Type B pancreatic cell (in vitro differentiated cells): ENCODE measurements at regions not wholly inside any gene's neighbourhood (a gene's known extent, or its start where the extent isn't known, plus 50 kb on each side); places are given as distances from the start of the nearest gene placed in this dataset.

Experiments
- DNase-seq: peaks from one replicate; pipeline ENCODE4 v3.0.0; 2021; ENCODE audit warnings: mixed read lengths; ENCODE audit not compliant: unreplicated experiment; ENCODE audit errors: extremely low spot score
- H3K27ac Mint-ChIP-seq: 2 replicates; pipeline ENCODE4 v1.8.0; 2021; ENCODE audit warnings: mild to moderate bottlenecking, mixed read lengths
- H3K27me3 Mint-ChIP-seq: 2 replicates; pipeline ENCODE4 v1.8.0; 2021; ENCODE audit warnings: mixed read lengths
- H3K36me3 Mint-ChIP-seq: 2 replicates; pipeline ENCODE4 v1.8.0; 2021; ENCODE audit warnings: mixed read lengths
- H3K4me1 Mint-ChIP-seq: one replicate; pipeline ENCODE4 v1.8.0; 2021; ENCODE audit warnings: mixed read lengths; ENCODE audit not compliant: unreplicated experiment
- H3K4me3 Mint-ChIP-seq: 2 replicates; pipeline ENCODE4 v1.8.0; 2021; ENCODE audit warnings: mild to moderate bottlenecking, mixed read lengths
- H3K9me3 Mint-ChIP-seq: 2 replicates; pipeline ENCODE4 v1.8.0; 2021; ENCODE audit warnings: mixed read lengths
- TF ChIP-seq, protein P1 (sequence below): fragments of 200-600 bp; sonication (generic); conservative IDR thresholded peaks from 2 replicates; pipeline ENCODE4 v1.5.0; 2021; ENCODE audit warnings: antibody characterized with exemption, mild to moderate bottlenecking

DNA sequence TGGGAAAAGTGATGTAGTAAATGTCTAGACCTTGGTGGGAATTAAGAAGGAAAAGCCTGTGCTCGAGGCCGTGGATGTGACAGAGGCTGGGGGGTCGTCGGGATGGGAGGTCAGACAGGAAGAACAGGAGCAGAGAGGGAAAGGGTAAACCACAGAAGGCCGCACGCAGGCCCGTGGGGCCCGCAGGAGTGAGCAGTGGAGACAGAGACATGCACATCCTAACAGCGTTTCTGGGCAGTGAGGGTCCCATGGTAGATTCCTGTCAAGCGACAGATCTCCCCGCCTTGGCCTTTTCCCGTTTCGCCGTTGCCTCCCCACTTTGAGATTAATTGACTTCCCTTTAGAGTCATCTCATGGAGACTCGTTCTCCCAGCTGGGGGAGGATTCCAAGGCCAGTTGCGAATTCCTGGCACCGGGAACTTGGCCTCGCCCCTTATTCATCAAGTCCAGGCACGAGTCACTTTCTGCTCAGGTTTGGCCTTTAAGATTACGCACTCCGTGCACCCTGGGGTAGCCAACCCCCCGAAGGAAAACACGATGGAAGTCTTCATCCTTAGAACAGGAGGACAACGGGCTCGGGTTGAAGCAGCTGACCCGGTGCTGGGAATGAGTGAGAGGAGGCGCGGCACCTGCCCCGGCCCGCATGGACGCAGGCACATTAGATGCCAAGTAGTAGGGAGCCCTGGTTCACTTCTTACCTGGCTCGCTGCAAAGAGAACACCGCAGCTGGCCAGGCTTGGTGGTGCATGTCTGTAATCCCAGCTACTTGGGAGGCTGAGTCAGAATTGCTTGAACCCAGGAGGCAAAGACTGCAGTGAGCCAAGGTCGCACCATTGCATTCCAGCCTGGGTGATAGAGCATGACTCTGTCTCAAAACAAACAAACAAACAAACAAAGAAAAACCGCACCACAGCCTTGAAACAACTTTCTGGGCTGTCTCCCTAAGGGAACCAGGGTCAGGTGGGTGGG lies 315.2 kb upstream of the SHH start:
- H3K27ac Mint-ChIP-seq = no peak overlapping the region
- H3K4me3 Mint-ChIP-seq = no peak overlapping the region
- peaks cover 4% of the 10 kb centered on the region for H3K9me3 Mint-ChIP-seq
- TF ChIP-seq, protein P1, sequence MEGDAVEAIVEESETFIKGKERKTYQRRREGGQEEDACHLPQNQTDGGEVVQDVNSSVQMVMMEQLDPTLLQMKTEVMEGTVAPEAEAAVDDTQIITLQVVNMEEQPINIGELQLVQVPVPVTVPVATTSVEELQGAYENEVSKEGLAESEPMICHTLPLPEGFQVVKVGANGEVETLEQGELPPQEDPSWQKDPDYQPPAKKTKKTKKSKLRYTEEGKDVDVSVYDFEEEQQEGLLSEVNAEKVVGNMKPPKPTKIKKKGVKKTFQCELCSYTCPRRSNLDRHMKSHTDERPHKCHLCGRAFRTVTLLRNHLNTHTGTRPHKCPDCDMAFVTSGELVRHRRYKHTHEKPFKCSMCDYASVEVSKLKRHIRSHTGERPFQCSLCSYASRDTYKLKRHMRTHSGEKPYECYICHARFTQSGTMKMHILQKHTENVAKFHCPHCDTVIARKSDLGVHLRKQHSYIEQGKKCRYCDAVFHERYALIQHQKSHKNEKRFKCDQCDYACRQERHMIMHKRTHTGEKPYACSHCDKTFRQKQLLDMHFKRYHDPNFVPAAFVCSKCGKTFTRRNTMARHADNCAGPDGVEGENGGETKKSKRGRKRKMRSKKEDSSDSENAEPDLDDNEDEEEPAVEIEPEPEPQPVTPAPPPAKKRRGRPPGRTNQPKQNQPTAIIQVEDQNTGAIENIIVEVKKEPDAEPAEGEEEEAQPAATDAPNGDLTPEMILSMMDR = no peak
- no peaks in the 10 kb centered on the region for H3K27me3 Mint-ChIP-seq
- H3K36me3 Mint-ChIP-seq = no peaks in the 10 kb centered on the region
- DNase-seq = no peak
- no peaks in the 10 kb centered on the region for H3K4me1 Mint-ChIP-seq

DNA sequence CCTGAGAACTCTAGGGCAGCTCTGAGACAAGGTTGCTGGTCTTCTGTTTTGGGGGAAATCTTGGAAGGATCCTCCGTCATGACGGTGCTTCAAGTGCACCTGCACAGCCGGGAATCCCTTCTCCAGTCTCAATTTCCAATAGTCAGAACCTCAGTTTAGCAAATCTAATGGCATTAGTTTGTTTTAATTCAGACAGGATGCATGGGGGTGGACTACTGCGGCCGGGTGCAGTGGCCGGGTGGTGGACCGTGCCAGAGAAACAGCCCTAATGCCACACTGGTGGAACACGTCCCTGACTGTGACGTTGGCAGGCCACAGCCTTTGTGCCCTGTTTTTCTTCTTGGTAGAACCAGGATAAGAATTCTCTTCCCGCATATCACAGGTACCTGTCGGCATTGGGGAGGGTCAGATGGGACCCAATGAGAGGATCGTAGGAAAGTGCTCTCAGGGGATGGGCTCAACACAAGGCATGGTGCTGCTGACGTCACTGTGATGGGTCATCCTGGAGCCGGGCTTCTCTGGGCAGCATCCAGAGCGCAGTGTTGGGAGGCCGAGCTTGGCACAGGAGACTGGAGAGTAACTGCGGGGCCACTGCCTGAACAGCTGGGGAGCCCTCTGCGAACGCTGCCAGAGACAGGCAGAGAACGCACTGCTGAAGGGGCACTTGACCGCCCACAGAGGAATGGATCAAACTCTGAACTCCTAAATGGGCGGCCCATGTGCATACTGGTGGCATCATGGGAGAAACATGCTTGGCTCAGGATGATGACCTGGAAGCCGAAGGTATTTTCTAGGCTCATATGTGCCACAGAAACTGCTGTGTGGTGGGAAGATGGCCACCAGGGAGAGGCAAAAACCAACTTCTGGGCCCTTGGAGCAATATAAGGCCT lies 313.8 kb upstream of the SHH start:
- Mint-ChIP-seq H3K27ac (no peak overlapping the region), H3K27me3 (no peaks in the 10 kb centered on the region), H3K4me3 (no peak overlapping the region), H3K9me3 (no peaks in the 10 kb centered on the region), H3K4me1 (no peaks in the 10 kb centered on the region), H3K36me3 (no peaks in the 10 kb centered on the region)
- no peak for DNase-seq
- TF ChIP-seq, protein P1 = no peak

DNA sequence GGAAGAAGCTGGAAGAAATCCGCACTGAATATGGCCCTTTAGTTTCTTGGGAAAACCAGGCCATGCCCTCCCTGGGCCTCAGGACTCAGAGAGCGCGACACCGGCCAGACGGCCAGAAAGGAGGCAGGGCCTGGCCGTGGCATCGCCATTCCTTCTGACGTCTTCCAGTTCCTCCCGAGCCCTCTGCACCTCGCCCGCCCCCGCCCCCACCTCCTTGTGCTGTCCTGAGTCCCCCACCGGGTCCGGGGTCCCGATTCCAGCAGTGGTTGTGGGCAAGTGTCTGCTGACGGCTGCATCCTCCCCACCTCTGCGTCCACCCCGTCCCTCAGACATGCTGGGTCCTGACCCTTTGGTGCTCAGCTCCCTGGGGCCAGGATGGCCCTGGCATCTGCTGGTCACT lies 312.1 kb upstream of the SHH start:
- Mint-ChIP-seq H3K27ac (no peak overlapping the region), H3K36me3 (no peaks in the 10 kb centered on the region), H3K4me3 (no peak overlapping the region), H3K9me3 (no peaks in the 10 kb centered on the region), H3K4me1 (no peaks in the 10 kb centered on the region), H3K27me3 (no peaks in the 10 kb centered on the region)
- no peak for DNase-seq
- TF ChIP-seq, protein P1 = no peak

DNA sequence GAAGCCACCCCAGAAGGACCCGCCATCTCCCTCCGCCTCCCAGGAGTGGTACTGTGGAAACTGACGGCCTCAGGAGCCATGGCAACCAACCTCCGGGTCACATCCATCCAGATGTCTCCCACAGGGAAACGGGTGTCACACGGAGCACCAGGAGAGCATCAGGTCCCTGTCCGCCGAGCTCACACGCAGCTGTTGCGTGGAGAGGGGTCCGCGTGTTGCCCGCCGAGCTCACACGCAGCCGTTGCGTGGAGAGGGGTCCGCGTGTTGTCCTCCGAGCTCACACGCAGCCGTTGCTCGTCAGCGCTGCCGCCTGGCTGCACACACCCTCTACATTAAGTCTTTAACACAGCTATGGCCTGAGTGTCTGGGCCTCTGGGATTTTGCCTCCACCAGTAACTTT lies 311.1 kb upstream of the SHH start:
- Mint-ChIP-seq H3K4me1 (no peaks in the 10 kb centered on the region), H3K4me3 (no peak overlapping the region), H3K27me3 (no peaks in the 10 kb centered on the region), H3K36me3 (no peaks in the 10 kb centered on the region), H3K27ac (no peak overlapping the region), H3K9me3 (no peaks in the 10 kb centered on the region)
- DNase-seq = no peak
- TF ChIP-seq, protein P1 = no peak

DNA sequence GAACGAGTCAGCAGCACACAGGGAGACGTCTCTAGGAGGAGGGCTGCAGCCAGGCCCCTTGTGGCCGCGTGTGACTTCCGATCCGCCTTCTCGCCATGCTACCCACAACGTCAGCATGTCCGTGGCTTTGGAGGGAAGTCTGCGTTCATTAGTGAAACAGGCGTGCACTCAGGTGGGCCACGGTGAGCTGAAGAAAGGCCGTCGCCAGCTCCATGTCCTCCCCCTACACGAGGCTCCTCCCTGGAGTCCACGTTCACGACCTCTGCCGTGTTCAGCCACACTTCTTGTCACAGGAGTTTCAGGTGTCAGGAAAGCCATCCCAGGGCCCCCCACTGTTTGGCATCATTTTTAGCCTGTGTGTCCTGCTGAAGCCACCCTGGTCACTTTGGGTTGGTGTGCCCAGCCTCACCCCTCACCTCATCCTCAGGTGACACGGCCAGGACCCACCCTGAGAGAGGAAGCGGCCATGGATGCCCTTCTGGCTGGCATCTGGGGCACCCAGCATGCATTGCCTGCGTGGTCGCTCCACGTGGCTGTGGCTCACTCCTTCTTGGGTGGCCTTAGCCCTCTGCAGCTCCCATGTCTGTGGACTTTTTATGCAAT lies 310.6 kb upstream of the SHH start:
- Mint-ChIP-seq H3K4me3 (no peak overlapping the region), H3K27ac (no peak overlapping the region), H3K9me3 (no peaks in the 10 kb centered on the region), H3K27me3 (no peaks in the 10 kb centered on the region), H3K36me3 (no peaks in the 10 kb centered on the region), H3K4me1 (no peaks in the 10 kb centered on the region)
- TF ChIP-seq, protein P1 = no peak
- no peak for DNase-seq
